IMR-90 (cell line): ENCODE measurements at regions not wholly inside any gene's neighbourhood (a gene's known extent, or its start where the extent isn't known, plus 50 kb on each side); places are given as distances from the start of the nearest gene placed in this dataset.

ENCODE experiments used
- ATAC-seq: fragments of 200-7000 bp; cut with Tn5 transposase; 2 replicates; pipeline ENCODE4 v1.9.1; 2020; ENCODE audit warnings: low read depth, mild to moderate bottlenecking, moderate library complexity
- BruUV-seq: library from RNA; stranded (reverse); fragments of 400-500 nt; replicated peaks from 2 replicates; lab custom pipeline; 2021; lab: Mats Ljungman, UMichigan
- CTCF ChIA-PET: fragments of 300-600 bp; formaldehyde crosslinking; extraction: SDS; loops from one replicate; lab custom pipeline; 2021; ENCODE audit warnings: antibody characterized with exemption; lab: Yijun Ruan, JAX
- POLR2A ChIA-PET: fragments of 300-600 bp; sonication (Branson Sonifier 250); formaldehyde crosslinking; loops from one replicate; lab custom pipeline; 2022; ENCODE audit warnings: antibody characterized with exemption; ENCODE audit not compliant: unreplicated experiment; lab: Charles Lee
- DNase-seq: peaks from one replicate; pipeline ENCODE4 v3.0.0; 2013
- H2AFZ ChIP-seq: replicated peaks from 2 replicates; pipeline ENCODE3; 2013; ENCODE audit warnings: low read length, mild to moderate bottlenecking; ENCODE audit not compliant: poor library complexity
- H2AK5ac ChIP-seq: 2 replicates; pipeline ENCODE4 v1.6.1; 2013; ENCODE audit warnings: low read depth, low read length, inconsistent platforms
- H2AK9ac ChIP-seq: replicated peaks from 2 replicates; pipeline ENCODE3; 2013; ENCODE audit warnings: mild to moderate bottlenecking, low read depth, low read length, moderate library complexity; ENCODE audit not compliant: poor library complexity
- H2BK120ac ChIP-seq: 2 replicates; pipeline ENCODE4 v1.6.1; 2013; ENCODE audit warnings: low read depth, low read length, inconsistent platforms
- H2BK15ac ChIP-seq: 3 replicates; pipeline ENCODE4 v1.6.1; 2013; ENCODE audit warnings: low read depth, low read length, inconsistent platforms
- H2BK20ac ChIP-seq: 2 replicates; pipeline ENCODE4 v1.6.1; 2013; ENCODE audit warnings: low read depth, mild to moderate bottlenecking, inconsistent platforms, low read length, moderate library complexity
- H2BK5ac ChIP-seq: 2 replicates; pipeline ENCODE4 v1.6.1; 2013; ENCODE audit warnings: mild to moderate bottlenecking, low read depth, low read length, inconsistent platforms; ENCODE audit not compliant: poor library complexity, severe bottlenecking
- H3K14ac ChIP-seq: replicated peaks from 2 replicates; pipeline ENCODE4 v1.6.1; 2013; ENCODE audit warnings: low read depth, low read length, inconsistent platforms
- H3K18ac ChIP-seq: 2 replicates; pipeline ENCODE4 v1.6.1; 2013; ENCODE audit warnings: low read depth, low read length, control low read depth
- H3K23ac ChIP-seq: 2 replicates; pipeline ENCODE4 v1.6.1; 2013; ENCODE audit warnings: low read depth, low read length, inconsistent platforms
- H3K27ac ChIP-seq: 2 replicates; pipeline ENCODE4 v1.5.1; 2013; ENCODE audit warnings: mild to moderate bottlenecking, control low read depth, low read length; ENCODE audit not compliant: insufficient read depth
- H3K27me3 ChIP-seq: 2 replicates; pipeline ENCODE4 v1.6.1; 2013; ENCODE audit warnings: low read length; ENCODE audit not compliant: control insufficient read depth, insufficient read depth
- H3K36me3 ChIP-seq: 2 replicates; pipeline ENCODE4 v1.6.1; 2013; ENCODE audit warnings: low read length, mixed read lengths; ENCODE audit not compliant: control insufficient read depth, insufficient read depth
- H3K4ac ChIP-seq: 2 replicates; pipeline ENCODE4 v1.6.1; 2013; ENCODE audit warnings: low read depth, low read length, inconsistent platforms
- H3K4me1 ChIP-seq: 2 replicates; pipeline ENCODE4 v1.6.1; 2013; ENCODE audit warnings: low read length, mixed read lengths; ENCODE audit not compliant: control insufficient read depth, insufficient read depth
- H3K4me2 ChIP-seq: 2 replicates; pipeline ENCODE4 v1.6.1; 2013; ENCODE audit warnings: low read depth, mild to moderate bottlenecking, control low read depth, low read length, moderate library complexity
- H3K4me3 ChIP-seq: 2 replicates; pipeline ENCODE4 v1.5.1; 2013; ENCODE audit warnings: low read depth, mild to moderate bottlenecking, control low read depth, low read length, moderate library complexity; ENCODE audit not compliant: insufficient read depth
- H3K56ac ChIP-seq: 2 replicates; pipeline ENCODE4 v1.6.1; 2013; ENCODE audit warnings: low read length, inconsistent platforms; ENCODE audit not compliant: insufficient read depth; ENCODE audit errors: extremely low read depth
- H3K79me1 ChIP-seq, 2 experiments: 2 replicates each; pipeline ENCODE4 v1.6.1; 2013; ENCODE audit warnings: low read length in 2 of 2, inconsistent platforms in 1 of 2, low read depth in 1 of 2
- H3K9ac ChIP-seq: 2 replicates; pipeline ENCODE4 v1.6.1; 2013; ENCODE audit warnings: low read depth, low read length, control low read depth
- H3K9me1 ChIP-seq: 2 replicates; pipeline ENCODE4 v1.6.1; 2013; ENCODE audit warnings: low read length, inconsistent platforms; ENCODE audit not compliant: insufficient read depth
- H3K9me3 ChIP-seq: 2 replicates; pipeline ENCODE4 v1.6.1; 2013; ENCODE audit warnings: low read length; ENCODE audit not compliant: control insufficient read depth, insufficient read depth
- H4K20me1 ChIP-seq: 2 replicates; pipeline ENCODE4 v1.6.1; 2013; ENCODE audit warnings: low read length, inconsistent platforms; ENCODE audit not compliant: insufficient read depth
- H4K5ac ChIP-seq: 2 replicates; pipeline ENCODE4 v1.6.1; 2013; ENCODE audit warnings: mild to moderate bottlenecking, low read depth, low read length, control low read depth
- H4K8ac ChIP-seq, 2 experiments: 2 replicates each; pipeline ENCODE4 v1.6.1; 2013; ENCODE audit warnings: low read depth in 2 of 2, low read length in 2 of 2, control low read depth in 1 of 2, inconsistent platforms in 1 of 2
- H4K91ac ChIP-seq: 2 replicates; pipeline ENCODE4 v1.6.1; 2013; ENCODE audit warnings: low read depth, low read length, inconsistent platforms; ENCODE audit not compliant: insufficient read depth
- BHLHE40 ChIP-seq: fragments of 150-350 bp; IDR thresholded peaks from 2 replicates; pipeline ENCODE4 v1.6.1; 2016; ENCODE audit warnings: mild to moderate bottlenecking, low read depth, low read length
- CEBPB ChIP-seq: IDR thresholded peaks from 2 replicates; pipeline ENCODE4 v1.6.1; 2012; ENCODE audit warnings: low read depth, low read length, improper control_type of control experiment
- CHD1 ChIP-seq: IDR thresholded peaks from 2 replicates; pipeline ENCODE4 v1.6.1; 2012; ENCODE audit warnings: low read depth, low read length, improper control_type of control experiment
- CTCF ChIP-seq: conservative IDR thresholded peaks from 2 replicates; pipeline ENCODE4 v1.5.1; 2012; ENCODE audit warnings: mild to moderate bottlenecking, low read depth, low read length, improper control_type of control experiment
- FOS ChIP-seq: fragments of 150-350 bp; IDR thresholded peaks from 2 replicates; pipeline ENCODE4 v1.6.1; 2016; ENCODE audit warnings: low read depth, low read length
- MAFK ChIP-seq: IDR thresholded peaks from 2 replicates; pipeline ENCODE4 v1.6.1; 2012; ENCODE audit warnings: low read depth, low read length, improper control_type of control experiment
- MXI1 ChIP-seq: IDR thresholded peaks from 2 replicates; pipeline ENCODE4 v1.6.1; 2012; ENCODE audit warnings: low read depth, mild to moderate bottlenecking, low read length, moderate library complexity, borderline replicate concordance
- NFE2L2 ChIP-seq: fragments of 150-350 bp; IDR thresholded peaks from 2 replicates; pipeline ENCODE4 v1.6.1; 2016; ENCODE audit warnings: low read depth, mild to moderate bottlenecking, low read length
- POLR2A ChIP-seq: IDR thresholded peaks from 2 replicates; pipeline ENCODE4 v1.6.1; 2012; ENCODE audit warnings: mild to moderate bottlenecking, low read depth, low read length
- RAD21 ChIP-seq: IDR thresholded peaks from 2 replicates; pipeline ENCODE4 v1.6.1; 2012; ENCODE audit warnings: low read length, improper control_type of control experiment
- RCOR1 ChIP-seq: IDR thresholded peaks from 2 replicates; pipeline ENCODE4 v1.6.1; 2012; ENCODE audit warnings: mild to moderate bottlenecking, low read length, improper control_type of control experiment; ENCODE audit not compliant: insufficient replicate concordance
- RFX5 ChIP-seq: IDR thresholded peaks from 2 replicates; pipeline ENCODE4 v1.8.0; 2012; ENCODE audit warnings: low read depth, mild to moderate bottlenecking, low read length, moderate library complexity
- SMC3 ChIP-seq: fragments of 150-350 bp; IDR thresholded peaks from 2 replicates; pipeline ENCODE4 v1.6.1; 2016; ENCODE audit warnings: low read depth, mild to moderate bottlenecking, antibody characterized with exemption, low read length, moderate library complexity
- USF2 ChIP-seq: fragments of 150-350 bp; IDR thresholded peaks from 2 replicates; pipeline ENCODE4 v1.6.1; 2017; ENCODE audit warnings: mild to moderate bottlenecking, antibody characterized with exemption, low read length, low read depth
- WGBS, 2 experiments: methylation state at CpG; one replicate each; pipeline versions ENCODE4 v1.1.5 to v1.1.7; 2013; ENCODE audit warnings: missing lambda C conversion rate in 2 of 2; ENCODE audit not compliant: insufficient read length in 1 of 2; ENCODE audit errors: extremely low coverage in 2 of 2; 5-methylcytosine and 5-hydroxymethylcytosine counted together
- dilution Hi-C: fragments of 300-500 bp; cut with HindIII; formaldehyde crosslinking; loops from one replicate; pipeline ENCODE4 v1.14.3; 2018; ENCODE audit warnings: low sequenced_read_pairs; ENCODE audit not compliant: unreplicated experiment
- in situ Hi-C: fragments of 300-500 bp; cut with MboI; formaldehyde crosslinking; loops from 3 replicates; pipeline ENCODE4 v1.14.3; 2019; ENCODE audit warnings: low sequenced_read_pairs, inconsistent platforms, mixed read lengths
- intact Hi-C: fragments of 100-400 bp; cut with micrococcal nuclease; formaldehyde crosslinking; loops from 2 replicates; pipeline ENCODE4 v1.10.0; 2022

- no peak overlapping the region for H2AFZ ChIP-seq
- no peak overlapping the region for H2BK120ac ChIP-seq
- no peak overlapping the region for H2BK15ac ChIP-seq
- H2BK5ac ChIP-seq, result no peak overlapping the region
- H2BK20ac ChIP-seq, result no peak overlapping the region
- H4K91ac ChIP-seq, result no peak overlapping the region
- intact Hi-C loops, result no loop called here
- no peak overlapping the region for H3K4me2 ChIP-seq
- peaks cover 16% of the 10 kb centered on the region for H3K9me3 ChIP-seq
- no peak overlapping the region for H3K4ac ChIP-seq
- no peaks in the 10 kb centered on the region for H4K20me1 ChIP-seq
- WGBS, 2 experiments, result 60% methylated on average over 1 of the region's 8 CpGs; no CpG with 5 or more reads in 1 of the 2 experiments
- no peaks in the 10 kb centered on the region for H3K36me3 ChIP-seq
- CTCF ChIA-PET, result no interaction called here
- no TSS peak for BruUV-seq
- no peaks in the 10 kb centered on the region for H3K9me1 ChIP-seq
- dilution Hi-C loops, result no loop called here
- no peak overlapping the region for H4K5ac ChIP-seq
- no peak overlapping the region for H2AK9ac ChIP-seq
- H3K27me3 ChIP-seq, result no peaks in the 10 kb centered on the region
- no peak overlapping the region for H3K27ac ChIP-seq
- H2AK5ac ChIP-seq, result no peak overlapping the region
- no peaks in the 10 kb centered on the region for H3K79me1 ChIP-seq
- no peak overlapping the region for H3K4me3 ChIP-seq
- DNase-seq (no peak), ATAC-seq (no peak)
- no peaks in the 10 kb centered on the region for H3K4me1 ChIP-seq
- H4K8ac ChIP-seq, result no peak overlapping the region
- H3K56ac ChIP-seq, result no peak overlapping the region
- no peak overlapping the region for H3K14ac ChIP-seq
- POLR2A ChIA-PET, result no interaction called here
- H3K18ac ChIP-seq, result no peak overlapping the region
- in situ Hi-C loops, result no loop called here
- no peak overlapping the region for H3K23ac ChIP-seq
- TF ChIP-seq USF2 (no peak), CHD1 (no peak), MAFK (no peak), NFE2L2 (no peak), POLR2A (no peak), BHLHE40 (no peak), RAD21 (no peak), FOS (no peak), CTCF (no peak), CEBPB (no peak), RCOR1 (no peak), RFX5 (no peak), SMC3 (no peak), MXI1 (no peak)
- no peak overlapping the region for H3K9ac ChIP-seq
These were observed 72.5 kb upstream of the HDAC4 start for GRCh38 chr2:239473211-239473805.
